ENCODE measurements at regions not wholly inside any gene's neighbourhood (a gene's known extent, or its start where the extent isn't known, plus 50 kb on each side); places are given as distances from the start of the nearest gene placed in this dataset.

- Histone ChIP-seq H3K27ac (no peak overlapping the region), H3K9me3 (no peaks in the 10 kb centered on the region), H3K4me3 (no peak overlapping the region), H3K36me3 (no peaks in the 10 kb centered on the region), H3K4me1 (ENCODE audit: insufficient read depth) (peaks cover 4% of the 10 kb centered on the region), H3K27me3 (no peaks in the 10 kb centered on the region)
- 83 to 85% (median 83%) methylated on average over 7 of the region's 7 CpGs for WGBS, 3 donors
- intact Hi-C loops (cut with DNase I): no loop called here
- no peak for DNase-seq
- no peak for TF ChIP-seq EP300 (IDR thresholded peaks at IDR 0.05)
- TF ChIP-seq, protein P1, sequence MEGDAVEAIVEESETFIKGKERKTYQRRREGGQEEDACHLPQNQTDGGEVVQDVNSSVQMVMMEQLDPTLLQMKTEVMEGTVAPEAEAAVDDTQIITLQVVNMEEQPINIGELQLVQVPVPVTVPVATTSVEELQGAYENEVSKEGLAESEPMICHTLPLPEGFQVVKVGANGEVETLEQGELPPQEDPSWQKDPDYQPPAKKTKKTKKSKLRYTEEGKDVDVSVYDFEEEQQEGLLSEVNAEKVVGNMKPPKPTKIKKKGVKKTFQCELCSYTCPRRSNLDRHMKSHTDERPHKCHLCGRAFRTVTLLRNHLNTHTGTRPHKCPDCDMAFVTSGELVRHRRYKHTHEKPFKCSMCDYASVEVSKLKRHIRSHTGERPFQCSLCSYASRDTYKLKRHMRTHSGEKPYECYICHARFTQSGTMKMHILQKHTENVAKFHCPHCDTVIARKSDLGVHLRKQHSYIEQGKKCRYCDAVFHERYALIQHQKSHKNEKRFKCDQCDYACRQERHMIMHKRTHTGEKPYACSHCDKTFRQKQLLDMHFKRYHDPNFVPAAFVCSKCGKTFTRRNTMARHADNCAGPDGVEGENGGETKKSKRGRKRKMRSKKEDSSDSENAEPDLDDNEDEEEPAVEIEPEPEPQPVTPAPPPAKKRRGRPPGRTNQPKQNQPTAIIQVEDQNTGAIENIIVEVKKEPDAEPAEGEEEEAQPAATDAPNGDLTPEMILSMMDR (IDR thresholded peaks at IDR 0.05): no peak
- TF ChIP-seq POLR2A (IDR thresholded peaks at IDR 0.05): no peak
Measured at GRCh38 chr2:238689871-238690389, 158.0 kb upstream of the TWIST2 start.

DNA sequence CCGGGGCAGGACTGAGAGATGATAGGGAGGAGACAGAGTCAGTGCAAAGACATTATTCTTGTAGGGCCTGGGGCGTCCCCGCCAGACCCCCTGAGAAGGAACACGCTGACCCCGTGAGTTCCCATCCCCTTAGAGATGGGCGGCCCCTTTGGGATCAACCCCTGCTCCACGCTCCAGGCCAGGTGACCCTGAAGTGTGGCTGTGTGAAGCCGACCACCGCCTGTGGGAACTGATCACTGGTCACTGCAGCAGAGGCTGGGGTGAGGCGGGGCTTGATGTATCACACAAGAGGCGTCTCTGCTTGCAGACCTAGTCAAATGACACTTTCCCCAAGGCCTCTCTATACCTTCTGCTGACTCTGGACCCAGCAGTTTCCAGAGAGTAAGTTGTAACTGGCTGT lies 157.4 kb upstream of the TWIST2 start:
- no peaks in the 10 kb centered on the region for H3K36me3 ChIP-seq
- H3K4me3 ChIP-seq: no peak overlapping the region
- intact Hi-C loops (cut with DNase I): no loop called here
- no peak for TF ChIP-seq POLR2A (IDR thresholded peaks at IDR 0.05)
- no peak for TF ChIP-seq EP300 (IDR thresholded peaks at IDR 0.05)
- TF ChIP-seq, protein P1 (IDR thresholded peaks at IDR 0.05): no peak
- DNase-seq: no peak
- no peak overlapping the region for H3K27ac ChIP-seq
- WGBS, 3 donors: 80 to 87% (median 87%) methylated on average over 11 of the region's 11 CpGs
- H3K27me3 ChIP-seq: no peaks in the 10 kb centered on the region
- no peaks in the 10 kb centered on the region for H3K9me3 ChIP-seq
- H3K4me1 ChIP-seq (ENCODE audit: insufficient read depth): peaks cover under 1% of the 10 kb centered on the region

GRCh38 chr2:238691596-238692491 lies 156.0 kb upstream of the TWIST2 start:
- DNase-seq: no peak
- 88 to 94% (median 92%) methylated on average over 16 of the region's 16 CpGs for WGBS, 3 donors

DNA sequence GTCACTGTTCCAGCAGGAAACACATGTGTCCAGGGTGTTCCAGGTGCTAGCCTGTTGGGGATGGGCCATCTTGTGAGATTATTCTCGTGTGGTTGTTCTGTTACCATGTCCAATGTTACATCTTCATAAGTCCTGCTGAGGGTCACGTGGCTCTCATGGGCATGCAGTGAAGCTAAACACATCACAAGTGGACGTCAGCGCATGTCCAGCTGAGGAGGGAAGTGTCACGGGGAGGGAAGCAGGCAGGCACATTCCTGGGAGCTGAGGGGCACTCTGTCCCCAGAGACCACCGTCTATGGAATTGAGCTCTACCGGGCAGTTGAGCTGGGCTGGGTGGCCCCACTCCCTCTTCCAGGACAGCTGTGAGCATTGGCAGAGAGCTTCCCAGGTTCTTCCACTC lies 155.3 kb upstream of the TWIST2 start:
- Histone ChIP-seq H3K27me3 (no peaks in the 10 kb centered on the region), H3K4me1 (ENCODE audit: insufficient read depth) (no peaks in the 10 kb centered on the region), H3K27ac (no peak overlapping the region), H3K4me3 (no peak overlapping the region), H3K9me3 (no peaks in the 10 kb centered on the region), H3K36me3 (no peaks in the 10 kb centered on the region)
- TF ChIP-seq POLR2A (IDR thresholded peaks at IDR 0.05) (no peak), EP300 (IDR thresholded peaks at IDR 0.05) (no peak)
- TF ChIP-seq, protein P1 (IDR thresholded peaks at IDR 0.05): no peak
- WGBS, 3 donors: 87 to 89% (median 88%) methylated on average over 7 of the region's 7 CpGs
- DNase-seq: no peak
- intact Hi-C loops (cut with DNase I): no loop called here

More at GRCh38 chr2:238691596-238692491, 156.0 kb upstream of the TWIST2 start:
- H3K4me1 ChIP-seq (ENCODE audit: insufficient read depth): no peaks in the 10 kb centered on the region
- no peaks in the 10 kb centered on the region for H3K27me3 ChIP-seq
- TF ChIP-seq, protein P1 (IDR thresholded peaks at IDR 0.05): no peak
- TF ChIP-seq EP300 (IDR thresholded peaks at IDR 0.05) (no peak), POLR2A (IDR thresholded peaks at IDR 0.05) (no peak)
- no peak overlapping the region for H3K27ac ChIP-seq
- H3K4me3 ChIP-seq: no peak overlapping the region
- no peaks in the 10 kb centered on the region for H3K36me3 ChIP-seq
- H3K9me3 ChIP-seq: no peaks in the 10 kb centered on the region
- intact Hi-C loops (cut with DNase I): no loop called here

All from ovary (tissue), 7 donors.